Upper lobe of right lung (tissue), 1 donor: ENCODE measurements at regions not wholly inside any gene's neighbourhood (a gene's known extent, or its start where the extent isn't known, plus 50 kb on each side); places are given as distances from the start of the nearest gene placed in this dataset.

ENCODE experiments used
- ATAC-seq: fragments of 200-7000 bp; cut with Tn5 transposase; one replicate; pipeline ENCODE4 v1.9.1; 2020; ENCODE audit warnings: mild to moderate bottlenecking, moderate library complexity
- DNase-seq: peaks from one replicate; pipeline ENCODE4 v3.0.0-alpha.2; 2020
- H3K27ac ChIP-seq: fragments of 200-600 bp; one replicate; pipeline ENCODE4 v1.8.0; 2022
- H3K27me3 ChIP-seq: fragments of 200-600 bp; one replicate; pipeline ENCODE4 v1.8.0; 2022; ENCODE audit warnings: mild to moderate bottlenecking
- H3K36me3 ChIP-seq: fragments of 200-600 bp; one replicate; pipeline ENCODE4 v1.8.0; 2022
- H3K4me1 ChIP-seq: fragments of 200-600 bp; one replicate; pipeline ENCODE4 v1.8.0; 2022
- H3K4me3 ChIP-seq: fragments of 200-600 bp; one replicate; pipeline ENCODE4 v1.8.0; 2022; ENCODE audit warnings: mild to moderate bottlenecking
- H3K9me3 ChIP-seq: fragments of 200-600 bp; one replicate; pipeline ENCODE4 v1.8.0; 2022
- CTCF ChIP-seq: fragments of 200-600 bp; IDR thresholded peaks from one replicate; pipeline ENCODE4 v1.8.0; 2022; ENCODE audit warnings: antibody characterized with exemption
- intact Hi-C: fragments of 100-400 bp; cut with DNase I; formaldehyde crosslinking; loops from one replicate; pipeline ENCODE4 v1.11.0; 2022
- donor health status: DM: no; HTN: yes; CAD: no; lungs with severe emphysema.

DNA sequence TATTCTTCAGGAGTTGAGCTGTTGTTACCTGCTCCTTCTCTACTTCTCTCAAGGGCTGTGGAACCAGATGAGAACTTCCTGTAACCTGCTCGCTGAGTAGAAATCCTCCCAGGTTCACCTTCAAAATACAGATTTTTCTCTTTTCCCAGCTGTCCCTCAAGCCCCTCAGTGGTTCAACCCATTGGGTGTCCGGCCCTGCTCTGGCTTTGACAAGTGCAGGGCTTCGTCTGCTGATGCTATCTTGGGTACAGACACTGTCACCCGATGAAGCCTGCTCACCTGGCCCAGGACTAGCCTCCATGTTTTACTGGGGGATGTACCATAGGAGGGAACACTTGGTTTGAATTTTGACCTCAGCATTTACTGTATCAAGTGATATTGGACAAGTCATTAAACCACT is 490.4 kb downstream of the IRX1 start:
- no peak for TF ChIP-seq CTCF
- DNase-seq (no peak), ATAC-seq (no peak)
- no peaks in the 10 kb centered on the region for H3K27me3 ChIP-seq
- H3K4me3 ChIP-seq: no peak overlapping the region
- no peaks in the 10 kb centered on the region for H3K36me3 ChIP-seq
- no peaks in the 10 kb centered on the region for H3K9me3 ChIP-seq
- no peak overlapping the region for H3K27ac ChIP-seq
- no peaks in the 10 kb centered on the region for H3K4me1 ChIP-seq
- intact Hi-C loops: no loop called here

DNA sequence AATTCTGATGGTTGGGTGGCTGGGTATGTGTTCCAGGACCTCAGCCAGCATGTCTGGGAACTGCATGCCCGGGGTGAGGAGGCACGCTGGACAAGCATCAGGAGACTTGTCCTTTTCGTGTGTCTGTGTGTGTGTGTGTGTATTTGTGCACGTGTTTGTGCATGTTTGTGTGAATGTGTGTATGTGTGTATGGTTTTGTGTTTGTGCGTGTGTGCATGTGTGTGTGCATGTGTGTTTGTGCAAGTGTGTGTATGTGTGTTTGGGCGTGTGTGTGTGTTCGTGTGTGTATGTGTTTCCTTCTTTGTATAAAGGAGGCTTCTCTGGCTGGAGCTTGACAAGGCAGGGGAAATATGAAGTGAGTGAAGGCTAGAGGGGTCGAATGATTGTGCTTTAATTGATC is 491.5 kb downstream of the IRX1 start:
- no peaks in the 10 kb centered on the region for H3K27me3 ChIP-seq
- intact Hi-C loops: no loop called here
- no peak for ATAC-seq
- H3K36me3 ChIP-seq: no peaks in the 10 kb centered on the region
- no peak for TF ChIP-seq CTCF
- H3K4me3 ChIP-seq: no peak overlapping the region
- no peaks in the 10 kb centered on the region for H3K9me3 ChIP-seq
- no peaks in the 10 kb centered on the region for H3K4me1 ChIP-seq
- DNase-seq: no peak
- H3K27ac ChIP-seq: no peak overlapping the region

GRCh38 chr5:4089087-4089486 is 493.5 kb downstream of the IRX1 start:
- Histone ChIP-seq H3K27ac (no peak overlapping the region), H3K27me3 (no peaks in the 10 kb centered on the region), H3K9me3 (no peaks in the 10 kb centered on the region), H3K36me3 (no peaks in the 10 kb centered on the region), H3K4me1 (no peaks in the 10 kb centered on the region), H3K4me3 (no peak overlapping the region)
- intact Hi-C loops: no loop called here
- DNase-seq (no peak), ATAC-seq (no peak)
- no peak for TF ChIP-seq CTCF

GRCh38 chr5:4093236-4093635 is 497.6 kb downstream of the IRX1 start:
- H3K4me3 ChIP-seq: no peak overlapping the region
- DNase-seq: no peak
- H3K27me3 ChIP-seq: no peaks in the 10 kb centered on the region
- H3K4me1 ChIP-seq: no peaks in the 10 kb centered on the region
- intact Hi-C loops: no loop called here
- no peaks in the 10 kb centered on the region for H3K36me3 ChIP-seq
- H3K27ac ChIP-seq: no peak overlapping the region
- TF ChIP-seq CTCF: no peak
- ATAC-seq: no peak
- H3K9me3 ChIP-seq: no peaks in the 10 kb centered on the region

- Histone ChIP-seq H3K27ac (no peak overlapping the region), H3K27me3 (no peaks in the 10 kb centered on the region), H3K36me3 (no peaks in the 10 kb centered on the region), H3K9me3 (no peaks in the 10 kb centered on the region), H3K4me1 (no peaks in the 10 kb centered on the region), H3K4me3 (no peak overlapping the region)
- no peak for ATAC-seq
- intact Hi-C loops: no loop called here
- no peak for DNase-seq
- TF ChIP-seq CTCF: no peak
Observed at GRCh38 chr5:4093970-4094369, 498.3 kb downstream of the IRX1 start.

DNA sequence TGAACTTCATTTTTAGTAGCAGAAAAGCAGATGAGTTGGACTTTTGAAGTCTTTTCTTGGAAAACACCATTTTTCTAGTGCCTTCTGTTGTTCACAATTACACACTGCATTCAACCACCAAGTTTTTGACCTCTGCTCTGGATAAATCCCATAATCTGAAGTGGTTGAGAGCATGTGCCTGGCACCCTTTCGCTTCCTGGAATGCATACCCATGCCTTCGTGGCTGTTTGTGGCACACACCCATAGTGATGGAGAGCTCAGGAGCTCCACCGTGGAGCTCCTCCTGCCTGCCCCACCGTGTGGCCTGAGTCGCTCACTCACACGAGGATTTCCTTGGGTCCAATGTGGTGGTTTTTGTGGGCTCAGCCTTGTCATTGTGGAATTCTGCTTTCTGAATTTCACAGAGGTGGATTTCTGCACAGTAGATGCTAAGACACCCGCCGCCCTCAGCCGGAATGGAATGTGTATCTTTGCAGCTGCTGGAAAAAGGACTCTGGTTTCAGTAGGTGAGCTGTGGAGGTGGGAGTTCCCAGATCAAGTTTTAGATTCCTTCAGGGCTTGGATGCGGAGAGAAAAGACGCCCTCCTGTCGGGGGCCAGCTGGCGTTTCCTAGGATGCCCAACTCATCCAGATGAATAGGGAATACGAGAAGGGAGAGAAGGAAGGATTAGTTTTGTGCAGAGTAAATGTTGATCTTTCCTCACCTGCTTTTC is 500.4 kb downstream of the IRX1 start:
- intact Hi-C loops: no loop called here
- peak; percentile 27 for ATAC-seq
- H3K27ac ChIP-seq: no peak overlapping the region
- no peaks in the 10 kb centered on the region for H3K4me1 ChIP-seq
- no peak overlapping the region for H3K4me3 ChIP-seq
- no peaks in the 10 kb centered on the region for H3K36me3 ChIP-seq
- no peaks in the 10 kb centered on the region for H3K27me3 ChIP-seq
- TF ChIP-seq CTCF: no peak
- H3K9me3 ChIP-seq: no peaks in the 10 kb centered on the region
- DNase-seq: no peak
